ENCODE measurements at regions not wholly inside any gene's neighbourhood (a gene's known extent, or its start where the extent isn't known, plus 50 kb on each side); places are given as distances from the start of the nearest gene placed in this dataset.

DNA sequence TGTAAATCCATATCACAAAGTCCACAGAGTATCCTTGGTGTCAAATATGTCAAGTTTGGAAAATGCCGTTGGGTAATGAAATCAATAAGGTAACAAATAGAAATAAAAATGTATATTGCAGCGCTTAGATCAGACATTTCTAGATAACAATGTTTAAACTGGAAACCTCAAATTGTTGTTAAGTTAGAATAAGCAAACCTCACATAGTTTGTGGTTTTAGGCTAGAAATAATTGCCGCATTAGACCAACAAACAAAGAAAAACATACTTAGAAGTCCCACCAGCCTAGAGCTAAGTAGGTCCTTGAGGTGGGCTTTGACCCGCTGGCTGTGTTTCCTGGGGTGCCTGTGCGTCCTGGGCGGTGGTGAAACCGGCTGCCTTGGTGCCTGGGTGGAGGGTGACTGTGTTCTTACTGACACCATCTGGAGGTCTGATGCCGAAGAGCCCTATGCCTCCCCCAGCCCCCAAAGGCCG lies 71.4 kb downstream of the DACT2 start:
- Histone ChIP-seq H3K4me1 (ENCODE audit: control insufficient read depth in 1 of 2, insufficient read depth in 2 of 2, low read length in 2 of 2) (no peaks in the 10 kb centered on the region), H3K4me2 (ENCODE audit: low read length) (no peak overlapping the region)
- BruUV-seq (replicated peaks) = no TSS peak

DNA sequence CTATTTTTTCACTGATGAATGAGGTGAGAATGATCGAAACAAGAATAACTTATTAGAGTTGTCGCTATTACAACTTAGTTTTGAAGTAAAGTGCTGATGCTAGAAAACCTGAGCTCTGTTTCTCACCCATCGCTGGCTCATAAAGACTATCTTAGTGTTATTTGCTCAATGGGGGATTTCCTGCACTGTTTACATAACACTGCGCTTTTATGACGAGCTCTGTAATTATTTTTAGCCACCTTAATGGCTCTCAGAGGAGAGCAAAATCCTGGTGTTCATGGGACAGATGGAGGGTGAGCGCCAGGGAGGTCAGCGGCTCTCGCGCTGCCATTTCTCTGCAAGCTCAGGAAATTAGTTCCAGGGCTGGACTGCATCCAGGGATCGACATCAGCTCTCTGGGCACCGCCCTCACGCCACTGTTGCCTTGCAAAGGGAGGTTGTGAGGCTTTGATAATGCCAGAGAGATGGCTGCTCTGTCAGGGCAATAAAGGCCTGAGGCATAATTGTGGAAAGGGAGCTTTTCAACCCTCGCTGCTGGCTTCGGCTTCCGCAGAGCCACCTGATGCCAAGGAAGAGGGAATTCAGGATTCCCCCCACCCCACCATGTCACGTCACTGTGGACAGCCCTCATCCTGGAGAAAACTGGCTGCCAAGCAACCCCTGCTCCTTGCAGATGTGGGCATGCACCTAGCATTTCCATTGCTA lies 72.0 kb downstream of the DACT2 start:
- Histone ChIP-seq H4K20me1 (ENCODE audit: insufficient read depth) (no peaks in the 10 kb centered on the region), H3K79me2 (ENCODE audit: insufficient read depth, low read length) (no peaks in the 10 kb centered on the region), H2AFZ (ENCODE audit: low read depth, low read length, poor library complexity, severe bottlenecking) (no peak overlapping the region), H3K4me1 (ENCODE audit: control insufficient read depth in 1 of 2, insufficient read depth in 2 of 2, low read length in 2 of 2) (no peaks in the 10 kb centered on the region), H3K36me3 (ENCODE audit: control insufficient read depth in 1 of 2, insufficient read depth in 2 of 2, low read length in 2 of 2) (no peaks in the 10 kb centered on the region), H3K9me3 (ENCODE audit: control insufficient read depth in 1 of 2, insufficient read depth in 1 of 2, low read depth in 1 of 2, low read length in 2 of 2) (no peaks in the 10 kb centered on the region), H3K27me3 (ENCODE audit: insufficient read depth, low read length) (peaks cover 44% of the 10 kb centered on the region), H3K4me2 (ENCODE audit: low read length) (no peak overlapping the region), H3K27ac (ENCODE audit: low read depth, low read length) (no peak overlapping the region), H3K9ac (ENCODE audit: low read length) (no peak overlapping the region), H3K9me2 (ENCODE audit: insufficient read depth) (no peaks in the 10 kb centered on the region), H3K4me3 (replicated peaks in 1 of 2; ENCODE audit: low read depth in 1 of 2, low read length in 2 of 2) (no peak overlapping the region)
- ChIA-PET POLR2A (no interaction called here), CTCF (no interaction called here), RAD21 (ENCODE audit: low non-redundant PET in 1 of 2, low total read pairs in 2 of 2, uncharacterized antibody in 2 of 2, unreplicated experiment in 2 of 2) (no interaction called here)
- no peak for ATAC-seq
- intact Hi-C loops (cut with micrococcal nuclease) = no loop called here
- DNase-seq (ENCODE audit: low read depth, low spot score) = no peak
- BruUV-seq (replicated peaks) = no TSS peak
- no peak for TF ChIP-seq JUND (IDR thresholded peaks at IDR 0.05)
- TF ChIP-seq, protein P1, sequence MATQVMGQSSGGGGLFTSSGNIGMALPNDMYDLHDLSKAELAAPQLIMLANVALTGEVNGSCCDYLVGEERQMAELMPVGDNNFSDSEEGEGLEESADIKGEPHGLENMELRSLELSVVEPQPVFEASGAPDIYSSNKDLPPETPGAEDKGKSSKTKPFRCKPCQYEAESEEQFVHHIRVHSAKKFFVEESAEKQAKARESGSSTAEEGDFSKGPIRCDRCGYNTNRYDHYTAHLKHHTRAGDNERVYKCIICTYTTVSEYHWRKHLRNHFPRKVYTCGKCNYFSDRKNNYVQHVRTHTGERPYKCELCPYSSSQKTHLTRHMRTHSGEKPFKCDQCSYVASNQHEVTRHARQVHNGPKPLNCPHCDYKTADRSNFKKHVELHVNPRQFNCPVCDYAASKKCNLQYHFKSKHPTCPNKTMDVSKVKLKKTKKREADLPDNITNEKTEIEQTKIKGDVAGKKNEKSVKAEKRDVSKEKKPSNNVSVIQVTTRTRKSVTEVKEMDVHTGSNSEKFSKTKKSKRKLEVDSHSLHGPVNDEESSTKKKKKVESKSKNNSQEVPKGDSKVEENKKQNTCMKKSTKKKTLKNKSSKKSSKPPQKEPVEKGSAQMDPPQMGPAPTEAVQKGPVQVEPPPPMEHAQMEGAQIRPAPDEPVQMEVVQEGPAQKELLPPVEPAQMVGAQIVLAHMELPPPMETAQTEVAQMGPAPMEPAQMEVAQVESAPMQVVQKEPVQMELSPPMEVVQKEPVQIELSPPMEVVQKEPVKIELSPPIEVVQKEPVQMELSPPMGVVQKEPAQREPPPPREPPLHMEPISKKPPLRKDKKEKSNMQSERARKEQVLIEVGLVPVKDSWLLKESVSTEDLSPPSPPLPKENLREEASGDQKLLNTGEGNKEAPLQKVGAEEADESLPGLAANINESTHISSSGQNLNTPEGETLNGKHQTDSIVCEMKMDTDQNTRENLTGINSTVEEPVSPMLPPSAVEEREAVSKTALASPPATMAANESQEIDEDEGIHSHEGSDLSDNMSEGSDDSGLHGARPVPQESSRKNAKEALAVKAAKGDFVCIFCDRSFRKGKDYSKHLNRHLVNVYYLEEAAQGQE (IDR thresholded peaks at IDR 0.05; ENCODE audit: low read depth) = no peak
- no peak for TF ChIP-seq POLR2AphosphoS5 (IDR thresholded peaks at IDR 0.05; ENCODE audit: low read depth, low read length)
- no peak for TF ChIP-seq YY1 (IDR thresholded peaks at IDR 0.05; ENCODE audit: extremely low read depth, insufficient replicate concordance, low read depth, low read length)
- TF ChIP-seq SP1 (IDR thresholded peaks at IDR 0.05; ENCODE audit: low read depth) = no peak
- no peak for TF ChIP-seq SIN3A (IDR thresholded peaks at IDR 0.05; ENCODE audit: low read depth)
- TF ChIP-seq TCF7L2 (IDR thresholded peaks at IDR 0.05; ENCODE audit: borderline replicate concordance, extremely low read depth, insufficient read depth, insufficient read length) = no peak
- TF ChIP-seq SRF (IDR thresholded peaks at IDR 0.05; ENCODE audit: low read depth) = no peak
- TF ChIP-seq, protein P2, sequence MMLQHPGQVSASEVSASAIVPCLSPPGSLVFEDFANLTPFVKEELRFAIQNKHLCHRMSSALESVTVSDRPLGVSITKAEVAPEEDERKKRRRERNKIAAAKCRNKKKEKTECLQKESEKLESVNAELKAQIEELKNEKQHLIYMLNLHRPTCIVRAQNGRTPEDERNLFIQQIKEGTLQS (IDR thresholded peaks at IDR 0.05) = no peak
- no peak for TF ChIP-seq EZH2phosphoT487 (IDR thresholded peaks at IDR 0.05; ENCODE audit: borderline replicate concordance)
- no peak for TF ChIP-seq EGR1 (IDR thresholded peaks at IDR 0.05; ENCODE audit: low read depth)
- TF ChIP-seq CBX3 (IDR thresholded peaks at IDR 0.05; ENCODE audit: low read depth) = no peak
- TF ChIP-seq RAD21 (IDR thresholded peaks at IDR 0.05; ENCODE audit: low read depth) = no peak
- no peak for TF ChIP-seq ZFX (IDR thresholded peaks at IDR 0.05)
- no peak for TF ChIP-seq CTCF (IDR thresholded peaks at IDR 0.05 in 2 of 3, conservative IDR thresholded peaks at IDR 0.05 in 1 of 3; ENCODE audit: borderline replicate concordance in 1 of 3, insufficient read depth in 1 of 3, low read depth in 2 of 3, low read length in 2 of 3)

More for the DNA sequence above, 71.4 kb downstream of the DACT2 start:
- H3K9ac ChIP-seq (ENCODE audit: low read length) = no peak overlapping the region
- peaks cover 44% of the 10 kb centered on the region for H3K27me3 ChIP-seq (ENCODE audit: insufficient read depth, low read length)
- no peak overlapping the region for H2AFZ ChIP-seq (ENCODE audit: low read depth, low read length, poor library complexity, severe bottlenecking)
- TF ChIP-seq JUND (IDR thresholded peaks at IDR 0.05) = no peak
- no peak for TF ChIP-seq ZNF274 (IDR thresholded peaks at IDR 0.05; ENCODE audit: low read depth, low read length)
- TF ChIP-seq CEBPB (IDR thresholded peaks at IDR 0.05; ENCODE audit: low read depth) = no peak
- H3K36me3 ChIP-seq (ENCODE audit: control insufficient read depth in 1 of 2, insufficient read depth in 2 of 2, low read length in 2 of 2) = no peaks in the 10 kb centered on the region
- no peak overlapping the region for H3K27ac ChIP-seq (ENCODE audit: low read depth, low read length)
- no peak for DNase-seq (ENCODE audit: low read depth, low spot score)
- no peaks in the 10 kb centered on the region for H3K79me2 ChIP-seq (ENCODE audit: insufficient read depth, low read length)
- intact Hi-C loops (cut with micrococcal nuclease) = no loop called here
- RAD21 ChIA-PET (ENCODE audit: low non-redundant PET in 1 of 2, low total read pairs in 2 of 2, uncharacterized antibody in 2 of 2, unreplicated experiment in 2 of 2) = no interaction called here
- no peak for ATAC-seq
- no peaks in the 10 kb centered on the region for H4K20me1 ChIP-seq (ENCODE audit: insufficient read depth)
- no peaks in the 10 kb centered on the region for H3K9me3 ChIP-seq (ENCODE audit: control insufficient read depth in 1 of 2, insufficient read depth in 1 of 2, low read depth in 1 of 2, low read length in 2 of 2)
- no peaks in the 10 kb centered on the region for H3K9me2 ChIP-seq (ENCODE audit: insufficient read depth)
- H3K4me3 ChIP-seq (replicated peaks in 1 of 2; ENCODE audit: low read depth in 1 of 2, low read length in 2 of 2) = no peak overlapping the region
- CTCF ChIA-PET = no interaction called here
- POLR2A ChIA-PET = no interaction called here
